Fibroblast of gingiva (primary cell): ENCODE measurements at regions not wholly inside any gene's neighbourhood (a gene's known extent, or its start where the extent isn't known, plus 50 kb on each side); places are given as distances from the start of the nearest gene placed in this dataset.

Experiments used
- DNase-seq: peaks from one replicate; pipeline ENCODE4 v3.0.0-alpha.2; 2011; ENCODE audit warnings: low read depth

DNA sequence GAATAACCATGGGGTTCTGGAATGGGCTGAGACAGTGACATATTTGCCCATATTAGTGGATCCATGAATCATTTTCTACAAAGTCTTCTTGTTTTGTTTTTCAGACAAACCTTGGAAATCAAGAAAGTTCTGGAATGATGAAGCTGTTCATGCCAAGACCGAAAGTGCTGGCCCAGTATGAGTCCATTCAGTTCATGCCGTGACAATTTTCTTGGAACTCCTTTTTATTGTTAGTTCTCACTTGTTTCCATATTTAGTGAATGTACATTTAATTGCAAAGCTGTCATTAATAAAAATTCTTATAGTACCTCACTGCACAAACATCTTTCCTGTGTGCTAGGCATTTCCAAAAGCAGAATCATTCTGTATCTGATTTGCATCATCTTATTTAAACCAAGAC is 100.6 kb upstream of the KCNJ15 start:
- DNase-seq, result no peak

GRCh38 chr21:38159355-38159754 is 97.4 kb upstream of the KCNJ15 start:
- DNase-seq, result peak; percentile 78

- no peak for DNase-seq
These were observed 91.2 kb upstream of the KCNJ15 start for GRCh38 chr21:38165466-38166172.

- DNase-seq, result no peak
These were observed 90.6 kb upstream of the KCNJ15 start for GRCh38 chr21:38166173-38166535.

GRCh38 chr21:38167345-38167744 is 89.4 kb upstream of the KCNJ15 start:
- no peak for DNase-seq

GRCh38 chr21:38170283-38170682 is 86.5 kb upstream of the KCNJ15 start:
- DNase-seq, result peak; percentile 13

DNA sequence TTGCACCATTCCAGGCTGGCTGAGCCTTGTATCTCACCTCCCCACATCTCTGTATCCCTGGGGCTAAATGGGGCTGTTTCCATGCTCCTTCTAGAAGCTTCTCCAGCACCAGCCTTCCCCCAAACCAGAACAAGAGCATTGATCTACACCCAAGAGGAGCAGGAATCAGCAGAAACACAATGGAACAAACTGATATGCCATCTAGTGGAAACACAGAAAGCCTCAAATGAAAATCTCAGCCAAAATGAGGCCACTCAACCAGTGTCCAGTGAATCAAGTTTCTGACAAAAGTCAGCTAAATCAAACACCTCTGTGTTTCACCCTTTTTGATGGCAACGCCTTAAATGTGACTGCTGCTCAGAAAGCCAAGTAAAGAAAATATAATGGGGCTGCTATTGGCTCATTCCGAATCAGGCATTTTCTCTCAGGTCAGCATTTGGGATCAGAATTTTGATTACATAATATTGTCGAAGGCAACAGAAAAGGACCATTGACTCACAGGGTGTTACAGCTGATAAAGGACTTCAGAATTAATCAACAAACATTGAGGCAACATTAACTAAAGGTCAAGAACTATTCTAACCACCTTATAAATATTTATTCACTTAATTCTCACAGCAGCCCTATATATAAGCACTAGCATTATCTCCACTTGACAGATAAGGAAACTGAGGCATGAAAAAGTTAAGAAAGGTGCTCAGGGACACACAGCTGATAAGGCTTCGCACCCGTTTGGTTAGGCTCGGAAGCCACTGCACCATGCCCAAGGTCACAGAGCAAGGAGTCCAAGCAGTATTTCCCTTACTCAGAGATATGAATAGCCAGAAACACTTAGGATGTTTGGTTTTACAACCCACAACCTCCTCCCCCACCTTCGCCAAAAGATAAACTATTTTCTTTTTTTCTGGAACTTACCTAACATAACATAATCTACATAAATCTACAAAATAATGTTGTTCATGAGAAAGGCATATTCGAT is 85.8 kb upstream of the KCNJ15 start:
- DNase-seq, result no peak

DNA sequence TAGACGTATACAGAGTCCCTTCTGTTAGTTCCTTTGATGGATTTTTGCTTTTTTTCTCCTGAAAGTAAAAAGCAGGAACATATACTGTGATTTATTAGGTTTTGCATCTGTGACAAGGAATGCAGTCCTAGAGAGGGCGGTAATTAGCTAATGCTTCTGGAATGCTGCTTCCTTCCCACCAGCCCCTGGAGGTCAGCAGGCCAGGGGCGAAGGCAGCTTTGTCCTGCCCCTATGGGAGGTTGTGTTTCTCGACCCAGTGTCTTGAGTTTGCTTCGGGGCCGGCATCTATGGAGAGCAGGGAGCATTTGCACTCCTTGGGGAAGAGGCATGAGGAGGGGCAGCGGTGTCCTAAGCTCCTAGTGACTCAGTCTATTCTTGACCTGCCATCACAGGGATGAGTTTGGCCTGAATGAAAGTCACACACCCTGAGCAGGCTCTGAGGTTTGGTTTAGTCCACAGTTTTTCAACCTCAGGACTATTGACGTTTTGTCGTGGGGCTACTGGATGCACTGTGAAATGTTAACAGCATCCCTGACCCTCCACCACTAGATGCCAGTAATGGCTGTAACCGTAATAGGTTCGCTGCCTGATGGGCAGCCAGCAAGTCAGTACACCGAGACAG is 85.0 kb upstream of the KCNJ15 start:
- DNase-seq, result no peak

DNA sequence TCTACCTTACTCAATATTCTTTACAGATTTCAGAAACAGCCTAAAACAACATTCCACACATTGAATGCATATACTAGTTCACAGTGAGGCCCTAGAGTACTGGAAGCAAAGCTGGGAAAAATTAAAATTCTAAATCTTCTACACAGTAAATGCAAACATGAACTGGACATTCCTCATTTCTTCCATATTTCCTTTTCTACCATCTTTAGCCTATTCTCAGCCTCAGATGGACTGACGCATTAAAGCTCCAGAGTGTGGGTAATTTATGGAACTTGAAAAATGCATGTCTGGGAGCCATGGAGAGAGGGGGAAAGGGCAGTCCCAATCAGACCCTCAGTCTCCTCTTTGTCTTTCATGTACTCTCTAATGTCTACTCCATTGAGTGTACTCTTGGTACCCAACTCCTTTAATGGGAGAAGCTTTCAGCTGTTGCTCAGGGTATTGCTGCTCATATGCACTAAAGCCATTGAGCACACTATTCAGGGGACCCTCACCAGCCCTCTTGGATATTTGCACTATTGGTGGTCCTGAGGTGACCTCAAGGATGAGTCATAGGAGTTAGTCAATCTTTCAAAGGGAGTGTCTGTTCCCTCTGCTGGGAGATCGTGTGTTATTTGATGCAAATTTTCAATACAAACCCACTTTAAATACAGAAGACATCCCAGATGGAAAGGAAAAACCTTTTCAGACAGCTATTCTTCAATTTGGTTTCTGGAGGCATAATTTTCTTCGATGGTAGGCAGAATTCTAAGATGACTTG is 83.3 kb upstream of the KCNJ15 start:
- DNase-seq, result no peak

GRCh38 chr21:38175306-38175705 is 81.5 kb upstream of the KCNJ15 start:
- peak; percentile 56 for DNase-seq

DNA sequence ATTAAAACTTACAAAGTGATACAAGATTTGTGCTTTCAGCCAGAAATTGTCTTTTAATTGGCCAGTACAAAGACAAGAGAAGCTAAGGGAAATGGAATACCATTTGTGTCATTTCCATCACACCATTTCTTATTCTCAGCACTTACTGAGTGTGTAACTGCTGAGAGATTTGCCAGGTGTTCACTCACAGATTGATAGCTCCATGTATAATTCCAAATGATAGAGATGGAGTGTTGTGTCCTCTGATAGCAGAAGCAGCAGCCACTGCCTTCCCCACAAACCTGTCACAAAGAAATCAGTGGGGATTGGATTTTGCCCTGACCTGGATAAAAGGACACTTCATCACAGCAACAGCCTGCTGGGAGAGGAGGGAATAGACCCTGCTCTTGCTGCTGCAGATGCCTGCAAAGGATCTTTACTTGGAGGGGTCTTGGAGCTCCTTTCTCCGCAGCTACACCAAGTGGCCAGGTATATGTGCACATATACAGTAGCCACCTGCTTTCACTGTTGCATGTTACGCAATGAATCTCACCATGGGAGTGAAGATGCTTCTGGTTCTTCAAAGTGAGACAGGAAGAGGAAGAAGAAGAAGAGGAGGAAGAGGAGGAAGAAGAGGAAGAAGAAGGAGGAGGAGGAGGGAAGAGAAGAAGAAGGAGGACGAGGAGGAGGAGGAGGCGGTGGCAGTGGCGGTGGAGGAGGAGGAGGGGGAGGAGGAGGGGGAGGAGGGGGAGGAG is 78.7 kb upstream of the KCNJ15 start:
- DNase-seq, result no peak

DNA sequence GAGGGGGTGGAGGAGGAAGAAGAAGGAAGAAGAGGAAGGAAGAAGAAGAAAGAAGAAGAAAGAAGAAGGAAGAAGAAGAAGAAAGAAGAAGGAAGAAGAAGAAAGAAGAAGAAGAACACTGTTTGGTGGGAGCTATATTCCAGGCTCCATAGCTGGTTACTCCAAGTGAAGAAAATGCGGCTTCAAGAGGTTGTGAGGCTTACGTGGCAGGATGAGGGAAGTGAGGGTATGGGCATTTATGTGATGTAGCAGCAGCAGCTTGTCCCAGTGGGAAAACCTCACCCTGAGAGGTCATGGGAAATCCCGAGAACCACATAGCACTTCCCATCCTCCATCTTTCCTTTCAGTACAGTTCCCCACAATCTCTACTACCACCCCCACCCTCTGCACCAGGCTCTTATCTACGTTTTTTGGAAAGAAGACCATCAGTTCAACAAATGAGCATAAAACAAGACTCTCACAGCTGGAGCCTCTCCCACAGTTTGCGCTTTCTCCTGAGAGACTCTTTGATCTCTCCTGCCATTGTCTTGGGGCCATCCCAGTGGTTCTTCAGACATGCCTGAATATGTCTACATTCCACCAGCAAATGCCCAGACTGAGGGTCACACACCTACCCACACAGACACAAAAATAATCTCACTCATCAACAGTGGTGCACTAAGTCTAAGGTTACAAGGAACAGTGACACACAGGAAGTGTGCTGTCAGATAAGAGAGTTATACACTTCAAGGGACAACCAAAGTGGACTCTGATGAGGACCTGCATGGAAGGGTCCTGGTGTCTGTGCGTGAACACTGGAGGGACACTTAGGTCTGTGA is 77.9 kb upstream of the KCNJ15 start:
- no peak for DNase-seq

- no peak for DNase-seq
These were observed 77.3 kb upstream of the KCNJ15 start for GRCh38 chr21:38179511-38179910.

- DNase-seq, result no peak
These were observed 75.7 kb upstream of the KCNJ15 start for GRCh38 chr21:38181096-38181495.

DNA sequence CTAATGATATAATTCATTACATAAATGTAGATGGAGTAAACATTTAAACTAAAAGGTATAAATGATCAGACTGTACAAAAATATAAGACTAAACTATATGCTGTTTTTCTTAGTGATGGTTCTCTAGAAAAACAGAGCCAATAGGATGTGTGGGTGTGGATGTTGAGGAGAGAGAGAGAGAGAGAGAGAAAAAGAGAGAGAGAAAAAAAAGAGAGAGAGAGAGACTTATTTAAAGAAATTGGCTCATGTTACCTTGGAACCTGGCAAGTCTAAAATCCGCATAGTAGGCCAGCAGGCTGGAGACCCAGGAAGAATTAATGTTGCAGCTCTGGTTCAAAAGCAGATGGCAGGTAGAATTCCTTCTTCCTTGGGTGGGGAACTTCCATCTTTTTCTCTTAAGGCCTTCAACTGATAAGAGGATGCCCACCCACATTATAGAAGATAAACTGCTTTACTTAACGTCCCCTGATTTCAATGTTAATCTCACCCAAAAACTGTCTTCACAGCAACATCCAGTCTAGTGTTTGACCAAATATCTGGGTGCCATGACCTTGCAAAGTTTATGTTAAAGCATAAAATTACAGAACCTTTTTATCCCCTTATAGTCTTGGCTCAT is 74.3 kb upstream of the KCNJ15 start:
- DNase-seq, result no peak

DNA sequence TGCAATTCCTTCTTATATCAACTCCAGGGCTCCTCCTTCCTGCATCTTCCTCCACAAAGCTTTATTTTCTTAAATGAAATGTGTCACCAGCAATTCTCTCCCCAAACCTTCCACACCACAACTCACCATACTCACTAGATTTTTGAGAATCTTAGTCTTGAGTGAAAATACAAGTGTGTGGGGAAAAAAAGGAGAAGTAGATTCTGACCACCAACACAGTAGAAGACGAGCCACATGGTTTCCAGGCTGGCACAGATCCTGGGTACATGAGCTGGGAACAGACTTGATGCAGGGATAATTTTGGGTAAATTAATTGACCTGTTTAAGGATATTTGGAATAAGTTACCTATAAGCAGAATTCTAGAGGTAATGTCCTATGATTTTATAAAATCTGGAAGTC is 72.8 kb upstream of the KCNJ15 start:
- DNase-seq, result no peak

GRCh38 chr21:38186661-38187270 is 70.0 kb upstream of the KCNJ15 start:
- no peak for DNase-seq

DNA sequence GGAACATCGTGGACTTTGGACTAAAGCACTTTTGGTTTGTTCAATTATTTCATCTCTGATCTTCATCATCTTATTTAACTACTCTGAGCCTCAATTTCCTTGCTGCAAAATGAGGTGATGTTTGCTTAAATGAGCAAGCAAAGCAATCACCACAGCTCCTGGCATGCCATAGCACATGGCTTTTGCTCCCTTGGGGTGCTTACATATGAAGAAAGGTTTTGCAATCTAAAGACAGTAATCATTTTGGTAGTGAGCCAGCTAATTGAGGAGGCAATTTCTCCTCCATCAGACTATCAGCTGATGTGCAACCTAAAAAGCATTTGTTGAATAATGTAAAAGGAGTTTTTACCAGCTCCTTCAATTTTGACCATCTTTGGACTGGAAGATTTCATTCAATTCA is 68.8 kb upstream of the KCNJ15 start:
- peak; percentile 32 for DNase-seq

GRCh38 chr21:38196036-38196435 is 60.8 kb upstream of the KCNJ15 start:
- DNase-seq, result no peak

GRCh38 chr21:38202811-38203210 is 54.0 kb upstream of the KCNJ15 start:
- DNase-seq, result no peak
